Embryonic facial prominence (tissue), 1 donor: ENCODE measurements at regions not wholly inside any gene's neighbourhood (a gene's known extent, or its start where the extent isn't known, plus 50 kb on each side); places are given as distances from the start of the nearest gene placed in this dataset.
A peak's percentile ranks its signal among the peaks of the same experiment; 100 is the strongest.

ENCODE experiments used
- DNase-seq: peaks from one replicate; pipeline ENCODE4 v3.0.0-alpha.2; 2016; ENCODE audit errors: extremely low spot score

- DNase-seq: peak; percentile 10
These were observed 84.0 kb upstream of the RFX8 start for GRCh38 chr2:101558740-101559525.

GRCh38 chr2:101556033-101556459 is 81.1 kb upstream of the RFX8 start:
- DNase-seq: no peak

GRCh38 chr2:101551336-101551888 is 76.5 kb upstream of the RFX8 start:
- no peak for DNase-seq

- DNase-seq: no peak
These were observed 75.6 kb upstream of the RFX8 start for GRCh38 chr2:101550555-101550954.

GRCh38 chr2:101549371-101549770 is 74.5 kb upstream of the RFX8 start:
- no peak for DNase-seq

GRCh38 chr2:101546376-101547058 is 71.6 kb upstream of the RFX8 start:
- DNase-seq: no peak

GRCh38 chr2:101545950-101546349 is 71.0 kb upstream of the RFX8 start:
- DNase-seq: no peak

- no peak for DNase-seq
These were observed 65.6 kb upstream of the RFX8 start for GRCh38 chr2:101540518-101540917.

- no peak for DNase-seq
These were observed 63.2 kb upstream of the RFX8 start for GRCh38 chr2:101538076-101538475.

GRCh38 chr2:101534149-101534611 is 59.3 kb upstream of the RFX8 start:
- no peak for DNase-seq

GRCh38 chr2:101533561-101534148 is 58.7 kb upstream of the RFX8 start:
- DNase-seq: no peak

GRCh38 chr2:101528501-101528900 is 53.6 kb upstream of the RFX8 start:
- DNase-seq: no peak

GRCh38 chr2:101524806-101525430 is 50.0 kb upstream of the RFX8 start:
- DNase-seq: no peak
